Activated B cell treated with CpG ODN at 0.5 μM for 24 hours (primary cell): ENCODE measurements at regions not wholly inside any gene's neighbourhood (a gene's known extent, or its start where the extent isn't known, plus 50 kb on each side); places are given as distances from the start of the nearest gene placed in this dataset.

Experiments
- ATAC-seq: fragments of 200-7000 bp; cut with Tn5 transposase; one replicate; pipeline ENCODE4 v1.10.0; 2021; ENCODE audit warnings: low read depth, mild to moderate bottlenecking, moderate library complexity
- CTCF ChIA-PET: fragments of 350-600 bp; sonication (Branson Sonifier 250); formaldehyde crosslinking; loops from one replicate; lab custom pipeline; 2021; ENCODE audit warnings: antibody characterized with exemption; lab: Charles Lee
- POLR2A ChIA-PET: fragments of 350-600 bp; sonication (Branson Sonifier 250); formaldehyde crosslinking; loops from one replicate; lab custom pipeline; 2021; ENCODE audit warnings: antibody characterized with exemption; lab: Charles Lee
- DNase-seq: peaks from one replicate; pipeline ENCODE4 v3.0.0; 2022
- H3K27ac Mint-ChIP-seq: one replicate; pipeline ENCODE4 v1.8.0; 2020; ENCODE audit warnings: mixed read lengths
- H3K27me3 Mint-ChIP-seq: one replicate; pipeline ENCODE4 v1.8.0; 2021; ENCODE audit warnings: mixed read lengths
- H3K36me3 Mint-ChIP-seq: one replicate; pipeline ENCODE4 v1.8.0; 2021; ENCODE audit warnings: low read depth, mixed read lengths
- H3K4me1 Mint-ChIP-seq: one replicate; pipeline ENCODE4 v1.8.0; 2021; ENCODE audit warnings: mixed read lengths
- H3K4me3 Mint-ChIP-seq: one replicate; pipeline ENCODE4 v1.8.0; 2020; ENCODE audit warnings: mild to moderate bottlenecking, mixed read lengths
- H3K9me3 Mint-ChIP-seq: one replicate; pipeline ENCODE4 v1.8.0; 2020; ENCODE audit warnings: mixed read lengths
- CTCF ChIP-seq: fragments of 200-600 bp; IDR thresholded peaks from one replicate; pipeline ENCODE4 v1.8.0; 2022; ENCODE audit warnings: antibody characterized with exemption, mild to moderate bottlenecking
- intact Hi-C: fragments of 100-400 bp; cut with micrococcal nuclease; formaldehyde crosslinking; loops from one replicate; pipeline ENCODE4 v1.15.1; 2024

GRCh38 chr4:151563194-151563593 is 154.2 kb downstream of the FHIP1A start:
- no peak for TF ChIP-seq CTCF
- no peaks in the 10 kb centered on the region for H3K36me3 Mint-ChIP-seq
- CTCF ChIA-PET = no interaction called here
- no peak overlapping the region for H3K27ac Mint-ChIP-seq
- DNase-seq = no peak
- no peaks in the 10 kb centered on the region for H3K9me3 Mint-ChIP-seq
- intact Hi-C loops = no loop called here
- POLR2A ChIA-PET = no interaction called here
- no peak overlapping the region for H3K4me3 Mint-ChIP-seq
- ATAC-seq = no peak
- peaks cover 8% of the 10 kb centered on the region for H3K4me1 Mint-ChIP-seq
- peaks cover 13% of the 10 kb centered on the region for H3K27me3 Mint-ChIP-seq

GRCh38 chr4:151564321-151564720 is 155.3 kb downstream of the FHIP1A start:
- POLR2A ChIA-PET = no interaction called here

GRCh38 chr4:151565583-151565982 is 156.6 kb downstream of the FHIP1A start:
- intact Hi-C loops = no loop called here
- H3K27me3 Mint-ChIP-seq = peaks cover 22% of the 10 kb centered on the region
- no peak for TF ChIP-seq CTCF
- H3K4me3 Mint-ChIP-seq = no peak overlapping the region
- ChIA-PET CTCF (no interaction called here), POLR2A (no interaction called here)
- H3K9me3 Mint-ChIP-seq = no peaks in the 10 kb centered on the region
- H3K27ac Mint-ChIP-seq = no peak overlapping the region
- no peak for ATAC-seq
- no peaks in the 10 kb centered on the region for H3K36me3 Mint-ChIP-seq
- peaks cover 8% of the 10 kb centered on the region for H3K4me1 Mint-ChIP-seq
- no peak for DNase-seq

More at GRCh38 chr4:151564321-151564720, 155.3 kb downstream of the FHIP1A start:
- no peak for DNase-seq
- Mint-ChIP-seq H3K4me1 (peaks cover 8% of the 10 kb centered on the region), H3K36me3 (no peaks in the 10 kb centered on the region), H3K9me3 (no peaks in the 10 kb centered on the region), H3K27me3 (peaks cover 19% of the 10 kb centered on the region), H3K4me3 (no peak overlapping the region), H3K27ac (no peak overlapping the region)
- intact Hi-C loops = no loop called here
- TF ChIP-seq CTCF = no peak
- ATAC-seq = no peak
- CTCF ChIA-PET = no interaction called here

GRCh38 chr4:151566053-151566452 is 157.1 kb downstream of the FHIP1A start:
- Mint-ChIP-seq H3K4me3 (no peak overlapping the region), H3K27me3 (peaks cover 22% of the 10 kb centered on the region), H3K4me1 (peaks cover 8% of the 10 kb centered on the region)

GRCh38 chr4:151567056-151567455 is 158.1 kb downstream of the FHIP1A start:
- ATAC-seq (no peak), DNase-seq (no peak)
- H3K27ac Mint-ChIP-seq = no peak overlapping the region
- H3K4me3 Mint-ChIP-seq = no peak overlapping the region
- intact Hi-C loops = no loop called here
- H3K27me3 Mint-ChIP-seq = peaks cover 22% of the 10 kb centered on the region
- ChIA-PET CTCF (no interaction called here), POLR2A (no interaction called here)
- peaks cover 8% of the 10 kb centered on the region for H3K4me1 Mint-ChIP-seq
- H3K36me3 Mint-ChIP-seq = no peaks in the 10 kb centered on the region
- H3K9me3 Mint-ChIP-seq = no peaks in the 10 kb centered on the region
- TF ChIP-seq CTCF = no peak

More at GRCh38 chr4:151566053-151566452, 157.1 kb downstream of the FHIP1A start:
- intact Hi-C loops = no loop called here
- ATAC-seq = no peak
- no peak for TF ChIP-seq CTCF
- Mint-ChIP-seq H3K36me3 (no peaks in the 10 kb centered on the region), H3K27ac (no peak overlapping the region), H3K9me3 (no peaks in the 10 kb centered on the region)
- no peak for DNase-seq
- ChIA-PET POLR2A (no interaction called here), CTCF (no interaction called here)
